ENCODE measurements at regions not wholly inside any gene's neighbourhood (a gene's known extent, or its start where the extent isn't known, plus 50 kb on each side); places are given as distances from the start of the nearest gene placed in this dataset.

DNA sequence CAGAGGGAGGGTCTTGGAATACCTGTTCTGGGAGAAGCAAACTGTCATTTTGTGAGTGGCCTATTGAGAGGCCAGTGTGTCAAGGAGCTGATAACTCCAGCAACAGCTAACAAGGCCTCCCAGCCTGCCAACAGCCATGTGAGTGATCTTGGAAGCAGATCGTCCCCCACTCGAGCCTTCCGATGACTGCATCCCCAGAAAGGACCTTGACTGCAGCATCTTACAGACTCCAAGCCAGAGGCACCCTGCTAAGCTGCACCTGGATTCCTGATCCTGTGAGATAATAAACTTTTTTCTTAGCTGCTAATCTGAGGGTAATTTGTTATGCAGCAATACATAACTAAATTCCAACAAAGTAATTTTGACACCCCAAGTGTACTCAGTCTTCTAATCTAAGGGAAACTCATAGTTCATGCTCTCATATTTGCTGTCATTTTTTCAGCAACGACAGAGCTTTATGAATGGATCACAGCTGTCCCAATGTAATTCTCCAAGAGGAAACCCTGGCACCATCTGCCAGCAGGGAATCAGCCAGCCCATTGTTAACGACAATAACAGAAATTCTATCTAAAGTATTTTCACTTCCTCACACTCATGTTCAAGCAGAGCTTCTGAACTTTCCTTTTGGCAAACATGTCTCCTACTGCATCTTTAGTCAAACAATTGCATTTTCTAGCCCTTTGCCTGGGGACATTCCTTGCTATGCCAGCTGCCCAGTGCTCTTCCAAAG, 470.2 kb upstream of the BTBD3 start:
- no peak for DNase-seq (ENCODE audit: low read depth)

DNA sequence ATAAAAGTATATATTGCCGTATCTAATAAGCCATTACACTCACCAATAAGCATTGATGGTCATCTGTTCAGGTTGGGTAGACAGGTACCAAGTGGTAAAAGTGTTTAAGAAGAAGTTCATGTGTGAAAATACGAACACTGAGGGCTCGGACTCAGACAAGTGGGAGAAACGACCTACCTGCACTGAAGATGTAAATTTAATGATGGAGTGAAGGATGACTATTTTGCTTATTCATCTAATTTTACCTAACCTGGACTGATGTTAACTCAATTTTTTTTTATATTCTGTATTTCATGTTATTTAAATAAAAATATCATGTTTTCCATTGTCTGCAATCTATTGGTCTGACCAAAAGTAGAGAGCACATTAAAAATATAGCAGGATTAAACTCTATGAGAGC, 469.1 kb upstream of the BTBD3 start:
- no peak for DNase-seq (ENCODE audit: low read depth)

DNA sequence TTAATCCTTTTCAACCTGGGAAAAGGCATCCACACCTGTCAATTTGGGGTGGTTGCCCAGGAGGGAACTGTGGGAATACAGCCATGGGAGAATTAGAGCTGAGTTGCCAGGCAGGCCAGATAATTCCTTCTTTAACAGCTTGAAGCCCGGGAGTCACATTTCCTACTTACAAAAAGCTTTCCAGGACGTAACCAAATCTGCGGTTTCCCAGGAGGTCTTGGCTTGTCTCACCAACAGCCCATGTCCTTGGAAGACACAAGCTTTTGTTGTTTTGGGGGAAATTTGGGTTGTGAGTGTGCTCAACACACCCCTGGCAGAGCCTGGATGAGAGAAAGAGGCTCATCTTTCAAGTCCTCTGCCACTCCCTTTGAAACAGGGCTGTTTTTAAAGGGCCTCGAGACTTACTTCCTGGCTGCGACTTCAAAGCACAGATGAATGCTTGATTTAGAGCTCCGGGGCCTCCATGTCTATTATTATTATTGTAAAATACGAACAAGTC, 465.9 kb upstream of the BTBD3 start:
- DNase-seq (ENCODE audit: low read depth), result peak; percentile 46

DNA sequence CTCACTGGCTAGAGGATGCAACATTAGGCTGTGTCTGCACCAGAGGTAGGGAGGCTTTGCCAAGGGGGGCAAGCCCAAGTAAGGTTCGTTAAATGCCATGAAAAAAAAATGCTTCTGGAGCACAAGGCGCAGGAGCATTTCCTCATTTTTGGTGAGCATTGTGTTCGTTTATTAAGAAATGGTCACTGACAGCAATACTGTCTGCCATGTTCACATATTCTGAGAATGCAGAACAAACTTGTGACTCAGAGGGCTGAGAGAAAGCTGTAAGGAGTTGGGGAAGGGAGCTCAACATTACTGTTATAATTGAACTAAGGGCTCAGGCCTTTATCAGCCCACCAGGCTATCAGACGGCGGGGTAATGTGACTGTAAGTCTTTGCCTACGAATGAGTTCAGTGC, 465.4 kb upstream of the BTBD3 start:
- DNase-seq (ENCODE audit: low read depth), result peak; percentile 74

DNA sequence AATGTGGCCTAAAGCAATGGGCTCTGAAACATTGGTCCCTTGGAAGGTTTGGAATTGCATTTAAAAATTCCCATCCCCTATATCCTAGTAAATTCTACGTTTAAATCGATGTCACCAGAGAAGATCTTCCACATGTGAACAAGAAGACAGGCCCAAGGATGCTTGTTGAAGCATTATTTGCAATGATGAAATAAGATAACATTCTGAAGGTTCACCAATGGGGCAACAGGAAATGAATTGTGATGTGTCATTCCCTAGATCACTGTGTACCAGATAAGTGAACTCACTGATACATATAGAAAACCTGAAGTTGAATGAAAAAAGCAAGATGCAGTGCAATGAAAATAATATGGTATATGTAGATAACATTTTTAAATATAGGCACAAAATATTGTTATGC, 464.3 kb upstream of the BTBD3 start:
- peak; percentile 79 for DNase-seq (ENCODE audit: low read depth)

DNA sequence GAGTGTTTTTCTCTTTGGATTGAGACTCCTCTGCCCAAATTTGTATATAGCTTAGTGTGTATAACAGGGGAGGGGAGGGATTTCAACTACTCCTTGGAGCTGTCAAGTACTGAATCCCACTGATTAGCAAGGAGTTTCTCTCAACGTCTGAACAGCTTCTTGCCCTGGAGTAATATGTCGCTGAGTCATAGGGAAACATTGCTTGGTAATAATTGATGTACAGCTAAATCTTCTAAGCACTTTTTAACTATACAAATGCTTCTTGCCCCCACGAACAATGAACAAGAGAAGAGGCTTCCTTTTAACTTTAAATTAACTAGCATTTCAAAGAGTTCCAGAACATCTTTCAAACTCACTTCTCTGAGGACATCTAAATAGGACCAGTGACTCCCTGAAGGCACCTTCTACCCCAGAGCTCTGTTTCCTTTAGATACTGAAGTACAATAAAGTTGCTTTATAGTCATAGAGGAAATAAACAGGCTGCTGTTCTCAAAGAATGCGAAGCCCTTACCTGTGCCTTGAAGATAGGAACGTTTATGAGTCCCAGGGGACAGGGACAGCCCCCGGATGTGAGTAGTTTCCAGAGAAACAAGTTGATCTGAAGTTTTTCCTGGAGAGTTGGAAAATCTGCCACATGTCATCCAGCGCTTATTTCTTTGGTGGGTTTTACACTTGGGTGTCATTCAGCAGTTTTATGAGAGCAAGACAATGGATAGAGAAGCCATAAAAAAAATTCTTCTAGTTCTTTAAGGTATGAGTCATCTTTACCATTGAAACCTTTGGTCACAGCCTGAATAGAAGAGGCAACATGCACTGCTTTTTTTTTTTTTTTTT, 462.5 kb upstream of the BTBD3 start:
- peak; percentile 88 for DNase-seq (ENCODE audit: low read depth)

DNA sequence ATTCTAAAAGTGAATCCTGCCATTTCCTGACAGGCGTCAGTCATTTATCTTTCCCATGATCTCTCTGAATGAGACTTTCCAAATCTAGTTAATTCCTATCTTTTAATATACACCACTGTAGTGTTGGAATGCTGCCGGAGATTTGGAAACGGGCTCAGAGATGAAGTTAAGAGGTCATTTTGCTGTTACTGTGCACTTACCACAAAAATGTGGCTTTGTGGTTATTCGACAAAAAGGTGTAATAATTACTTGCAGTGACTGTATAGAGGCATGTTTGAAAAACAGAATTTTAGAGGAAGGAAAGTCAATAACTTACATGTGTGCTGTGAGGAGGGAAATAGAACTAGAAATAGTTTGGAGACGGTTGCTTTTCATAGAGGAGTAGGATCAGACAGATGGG, 460.2 kb upstream of the BTBD3 start:
- DNase-seq (ENCODE audit: low read depth), result peak; percentile 65

DNA sequence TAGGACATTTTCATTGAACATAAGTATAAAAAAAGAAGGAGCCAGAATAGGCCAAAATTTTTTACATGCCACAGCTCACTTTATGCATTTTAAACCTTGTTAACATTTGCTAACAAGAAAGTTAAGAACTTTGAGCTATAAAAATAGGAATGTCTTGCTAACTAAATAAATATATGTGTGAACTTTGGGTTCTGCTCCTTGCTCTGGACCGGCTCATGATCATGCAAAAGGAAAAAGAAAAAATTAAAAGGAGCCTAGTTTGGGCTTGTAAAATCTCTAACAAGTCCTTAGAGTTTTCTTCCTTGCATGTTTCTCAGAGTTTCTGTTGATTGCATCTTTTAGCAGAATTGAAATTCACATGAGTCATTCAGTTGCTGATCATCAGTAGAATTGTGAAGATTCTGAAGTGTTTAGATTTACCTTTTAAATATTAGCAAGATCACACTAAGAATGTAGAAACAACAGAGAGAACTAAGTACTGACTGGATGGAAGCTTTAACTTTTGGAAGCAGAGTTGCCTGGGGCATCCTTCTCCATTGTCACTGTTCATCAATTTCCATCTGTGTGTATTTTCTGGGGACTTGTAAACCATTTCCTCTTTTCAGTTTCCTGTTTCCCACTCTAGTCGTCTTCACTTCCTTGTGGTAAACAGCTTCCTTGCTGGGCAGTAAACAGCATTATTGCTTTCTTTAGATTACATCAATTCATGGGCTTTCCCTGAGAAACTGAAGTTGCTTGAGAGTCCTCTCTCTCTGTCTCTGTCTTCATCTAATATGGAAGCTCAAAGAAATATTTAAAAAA, 458.4 kb upstream of the BTBD3 start:
- peak; percentile 79 for DNase-seq (ENCODE audit: low read depth)

DNA sequence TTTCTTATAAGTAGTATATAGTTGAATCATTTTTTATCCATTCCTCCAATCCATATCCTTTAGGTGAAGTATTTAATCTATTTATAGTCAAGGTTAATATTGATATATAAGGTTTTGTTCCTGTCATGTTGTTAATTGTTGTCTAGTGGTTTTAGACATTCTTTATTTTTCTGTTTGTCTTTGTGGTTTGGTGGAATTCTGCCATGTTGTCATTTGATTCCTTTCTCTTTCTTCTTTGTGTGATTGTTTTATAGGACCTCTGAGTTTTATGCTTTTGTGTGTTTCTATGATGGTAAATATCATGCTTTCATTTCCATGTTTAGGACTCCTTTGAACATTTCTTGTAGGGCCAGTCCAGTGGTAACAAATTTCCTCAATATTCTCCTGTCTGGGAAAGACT, 450.3 kb upstream of the BTBD3 start:
- DNase-seq (ENCODE audit: low read depth), result peak; percentile 3

DNA sequence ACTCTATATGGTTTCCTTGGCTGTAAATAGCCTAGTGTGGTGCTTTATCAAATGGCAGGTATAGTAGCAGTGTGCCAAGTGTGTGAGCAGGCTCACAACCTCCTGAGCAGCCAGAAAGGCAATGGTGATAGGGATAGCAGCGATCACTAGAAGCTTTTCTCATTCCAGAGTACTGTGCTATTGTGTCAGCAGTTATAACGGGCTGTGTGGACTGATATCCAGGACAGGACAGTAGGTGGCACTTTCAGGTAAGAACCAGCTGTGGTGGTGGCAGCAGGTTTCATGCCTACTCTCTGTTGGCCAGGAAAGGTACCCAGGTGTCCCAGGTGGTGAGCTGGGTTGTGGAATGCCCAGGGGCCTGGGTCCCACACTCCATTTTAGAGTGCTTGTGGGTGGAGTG, 448.8 kb upstream of the BTBD3 start:
- DNase-seq (ENCODE audit: low read depth), result no peak

DNA sequence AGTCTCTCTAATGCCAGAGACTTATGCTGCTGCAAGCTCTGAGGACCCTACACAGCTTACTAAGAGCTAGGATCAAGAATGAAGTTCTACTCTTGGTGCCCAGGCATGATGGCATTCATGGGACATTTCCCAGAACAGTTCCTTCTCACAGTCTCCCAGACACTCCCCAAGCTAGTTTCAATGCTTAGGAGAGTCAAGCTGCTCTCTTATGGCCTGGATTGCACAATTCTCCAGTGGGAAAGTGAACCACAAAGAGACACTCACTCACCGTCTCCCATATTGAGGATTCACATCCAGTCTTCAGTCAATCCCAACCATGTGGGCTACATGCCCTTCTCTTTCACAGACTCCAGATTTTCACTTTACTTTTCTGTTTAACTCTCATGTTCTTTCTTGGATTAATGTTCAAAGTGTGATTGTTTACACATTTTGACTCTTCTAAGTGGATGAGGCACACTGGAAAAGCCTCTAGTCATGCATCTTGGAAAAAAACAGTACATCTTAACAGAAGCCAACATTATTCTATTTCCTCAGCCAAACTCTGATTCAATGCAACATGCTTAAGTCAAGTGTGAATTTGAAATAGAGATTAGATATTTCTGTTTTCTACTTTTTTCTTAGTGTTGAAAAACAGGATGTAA, 447.8 kb upstream of the BTBD3 start:
- DNase-seq (ENCODE audit: low read depth), result peak; percentile 4

DNA sequence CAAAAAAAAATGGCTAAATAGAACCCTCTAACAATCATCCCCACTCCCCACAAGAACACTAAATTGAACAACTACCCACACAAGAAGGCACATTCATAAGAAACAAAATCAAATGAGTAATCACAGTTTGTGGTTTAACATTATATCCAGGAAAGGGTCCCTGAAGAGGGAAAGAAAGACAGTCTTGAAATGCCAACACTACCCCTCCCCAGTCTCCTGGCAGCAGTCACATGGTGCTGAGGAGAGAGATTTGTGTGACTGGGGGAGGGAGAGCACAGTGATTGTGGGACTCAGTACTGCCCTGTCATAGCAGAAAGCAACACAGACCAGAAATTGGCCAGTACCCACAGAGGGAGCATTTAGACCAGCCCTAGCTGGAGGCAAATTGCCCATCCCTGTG, 443.7 kb upstream of the BTBD3 start:
- DNase-seq (ENCODE audit: low read depth), result no peak

DNA sequence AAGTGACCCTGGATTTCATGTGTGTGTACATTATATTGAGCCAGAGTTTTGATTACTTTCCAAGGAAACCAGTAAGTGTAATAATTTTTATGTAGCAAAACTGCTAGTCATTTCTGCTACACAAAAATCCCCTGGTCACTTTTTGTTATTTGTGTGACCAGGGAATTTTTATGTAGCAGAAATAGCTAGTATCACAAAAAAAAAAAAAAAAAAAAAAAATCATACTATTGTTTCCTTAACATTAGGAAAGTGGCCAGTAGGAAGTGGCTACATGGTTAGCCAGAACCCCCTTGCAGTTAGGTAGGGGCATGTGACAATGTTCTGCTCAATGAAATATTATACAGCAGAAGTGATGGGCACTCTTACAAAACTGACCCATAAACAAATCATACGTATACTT, 434.0 kb upstream of the BTBD3 start:
- no peak for DNase-seq (ENCODE audit: low read depth)

DNA sequence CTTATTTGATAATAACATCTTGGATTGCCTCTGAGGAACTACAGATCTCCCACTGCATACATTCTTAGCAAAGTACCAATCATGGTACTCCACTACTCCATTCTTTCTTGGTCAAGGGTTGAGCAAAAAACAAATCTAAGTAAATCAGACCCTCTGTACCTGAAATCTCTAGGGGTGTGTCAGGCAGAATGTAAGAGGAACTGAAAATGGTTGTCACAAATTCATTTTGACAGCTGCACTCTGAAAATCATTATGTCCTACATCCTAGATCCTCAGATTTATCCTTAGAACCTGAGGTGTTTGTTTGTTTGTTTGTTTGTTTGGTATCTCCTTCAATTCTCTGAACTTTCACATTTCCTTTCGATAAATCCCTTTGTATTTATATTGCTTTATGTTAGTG, 433.2 kb upstream of the BTBD3 start:
- no peak for DNase-seq (ENCODE audit: low read depth)

DNA sequence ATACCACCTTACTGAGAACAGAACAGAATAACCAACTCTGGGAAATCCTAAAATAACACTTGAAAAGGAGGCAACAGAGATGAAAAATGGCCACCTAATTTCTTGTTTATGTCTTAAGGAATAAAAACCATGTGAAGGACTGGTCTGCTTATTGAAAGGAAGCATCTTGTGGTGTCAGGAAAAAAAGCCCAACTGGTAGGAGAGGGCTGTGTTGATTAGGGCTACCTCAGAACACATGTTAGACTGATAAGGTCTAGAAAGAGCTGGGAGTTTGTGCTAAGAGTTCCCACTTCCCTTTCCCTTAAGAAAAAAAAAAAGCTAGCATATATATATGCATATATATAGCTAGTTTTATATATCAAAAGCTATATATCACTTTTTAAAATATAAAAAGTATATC, 425.3 kb upstream of the BTBD3 start:
- no peak for DNase-seq (ENCODE audit: low read depth)

DNA sequence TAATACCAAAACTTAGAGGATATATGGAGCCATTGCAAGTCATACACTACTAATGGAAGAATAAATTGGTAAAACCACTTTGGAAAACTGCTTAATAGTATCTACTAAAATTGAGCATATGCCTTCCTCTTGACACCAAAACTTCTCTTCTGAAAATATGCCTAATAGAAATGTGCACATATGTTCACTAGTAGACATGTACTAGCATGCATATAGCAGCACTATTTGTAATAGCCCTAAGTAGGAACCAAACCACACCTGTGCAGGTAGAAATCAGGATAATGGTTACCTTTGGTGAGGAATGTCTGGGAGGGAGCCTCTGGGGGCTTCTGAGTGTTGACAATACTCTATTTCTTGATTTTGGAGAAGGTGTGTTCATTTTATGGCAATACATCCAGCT, 424.8 kb upstream of the BTBD3 start:
- DNase-seq (ENCODE audit: low read depth), result no peak

DNA sequence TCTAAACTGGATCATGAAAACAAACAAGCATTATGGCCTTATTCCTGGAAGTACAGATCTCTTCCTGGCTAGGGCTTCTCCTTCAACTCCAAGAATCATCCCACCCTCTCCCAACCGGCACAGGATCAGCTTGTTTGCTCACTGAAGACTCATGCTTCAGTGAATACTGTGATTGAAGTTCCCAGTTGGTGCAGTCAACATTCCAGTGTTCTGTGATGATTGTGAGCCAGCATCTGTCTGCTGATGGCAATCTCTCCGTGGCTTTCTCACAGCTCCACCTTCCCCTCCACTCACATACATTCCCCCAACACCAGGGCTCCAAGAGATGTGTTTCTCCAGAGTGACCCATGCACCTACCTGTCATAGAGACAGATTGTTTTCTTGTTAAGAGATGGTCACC, 421.3 kb upstream of the BTBD3 start:
- DNase-seq (ENCODE audit: low read depth), result peak; percentile 13

DNA sequence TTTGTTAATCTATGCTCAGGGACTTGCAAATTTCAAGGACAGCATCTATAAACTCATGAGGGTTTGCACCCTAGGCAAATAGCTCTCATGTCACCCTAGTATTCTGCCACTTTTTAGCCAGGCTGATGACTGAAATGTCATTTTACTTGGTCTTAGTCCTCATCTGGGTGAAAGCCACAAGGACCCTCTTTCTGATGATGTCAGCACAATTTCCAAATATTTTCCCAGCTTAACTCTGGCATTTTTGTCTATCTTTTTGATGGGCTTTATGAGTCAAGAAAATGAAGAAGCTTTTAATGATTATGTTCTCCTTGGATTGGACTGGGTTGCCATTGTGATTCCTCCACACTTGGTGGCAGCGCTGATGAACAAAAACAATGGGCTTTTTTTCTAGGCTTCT, 420.1 kb upstream of the BTBD3 start:
- DNase-seq (ENCODE audit: low read depth), result no peak

DNA sequence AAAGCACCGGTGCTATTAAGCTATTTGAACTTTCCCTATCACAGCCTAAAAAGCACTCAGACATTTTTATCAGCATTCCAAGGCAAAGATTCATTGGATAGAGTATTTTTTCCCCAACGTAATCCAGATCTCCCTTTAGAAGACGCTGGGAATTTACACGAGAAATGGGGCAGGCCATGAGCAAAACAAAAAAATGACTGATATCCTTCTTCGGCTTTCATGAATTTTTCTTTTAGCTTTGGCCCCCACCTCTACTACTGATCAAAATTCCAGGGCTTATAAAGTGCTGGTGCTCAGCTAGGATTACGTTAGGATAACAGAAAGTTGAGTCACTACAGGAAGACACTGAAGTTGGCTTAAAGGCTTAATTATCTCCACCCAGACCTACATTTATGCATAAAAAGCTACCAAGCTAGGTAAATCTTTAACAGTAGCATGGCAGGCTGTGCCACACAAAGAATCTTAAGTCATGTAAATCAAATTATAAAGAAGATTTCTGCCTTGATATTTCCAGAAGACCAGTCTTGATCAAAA, 418.5 kb upstream of the BTBD3 start:
- peak; percentile 36 for DNase-seq (ENCODE audit: low read depth)

DNA sequence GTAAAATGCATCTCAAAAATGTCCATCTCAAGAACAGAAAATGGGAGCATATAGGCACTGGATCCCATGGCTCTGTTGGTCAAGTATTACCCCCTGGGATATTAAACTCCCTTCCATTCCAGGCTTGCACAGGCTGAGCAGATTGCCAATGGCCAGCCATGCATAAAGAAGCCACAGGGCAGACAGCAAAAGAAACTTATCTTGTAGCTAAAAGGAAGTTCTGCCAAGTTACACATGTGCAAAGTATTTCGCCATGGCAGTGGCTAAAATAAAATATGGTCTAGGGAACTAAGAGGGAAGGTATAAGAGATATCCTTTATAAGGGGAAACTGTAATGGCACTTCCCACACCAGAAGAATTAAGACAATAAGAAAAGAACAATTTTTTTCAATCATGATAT, 415.6 kb upstream of the BTBD3 start:
- DNase-seq (ENCODE audit: low read depth), result no peak

DNA sequence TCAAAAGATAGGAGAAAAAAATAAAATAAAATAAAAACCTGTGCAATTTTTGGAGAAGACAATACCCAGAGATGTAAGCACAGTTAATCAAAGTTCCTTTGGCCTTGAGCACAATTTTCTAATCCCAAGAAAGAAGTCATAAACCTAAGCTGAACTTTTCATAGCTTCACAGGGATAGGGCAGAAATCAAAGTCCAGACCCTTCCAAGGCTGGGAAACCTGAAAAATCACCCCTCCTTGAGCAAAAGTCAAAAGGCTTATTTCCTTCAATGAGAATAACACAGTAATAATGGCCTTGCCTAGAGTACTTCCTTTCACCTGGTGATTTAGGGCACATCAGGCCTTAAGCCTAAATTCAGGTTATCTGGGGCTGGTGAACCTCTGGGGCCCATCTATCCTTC, 415.0 kb upstream of the BTBD3 start:
- DNase-seq (ENCODE audit: low read depth), result no peak

DNA sequence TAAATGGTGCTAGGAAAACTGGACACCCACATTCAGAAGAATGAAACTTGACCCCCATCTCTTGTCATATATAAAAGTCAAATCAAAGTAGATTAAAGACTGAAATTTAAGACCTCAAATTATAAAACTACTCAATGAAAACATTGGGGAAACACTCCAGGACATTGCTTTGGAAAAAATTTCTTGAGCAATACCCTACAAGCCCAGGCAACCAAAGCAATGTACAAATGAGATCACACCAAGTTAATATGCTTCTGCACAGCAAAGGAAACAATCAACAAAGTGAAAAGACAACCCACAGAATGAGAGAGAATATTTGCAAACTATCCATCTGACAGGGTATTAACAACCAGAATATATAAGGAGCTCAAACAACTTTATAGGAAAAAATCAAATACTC, 407.9 kb upstream of the BTBD3 start:
- no peak for DNase-seq (ENCODE audit: low read depth)
